CD4-positive, alpha-beta memory T cell (primary cell): ENCODE measurements at regions not wholly inside any gene's neighbourhood (a gene's known extent, or its start where the extent isn't known, plus 50 kb on each side); places are given as distances from the start of the nearest gene placed in this dataset.

Experiments
- CTCF ChIA-PET: fragments of 350-600 bp; sonication (Branson Sonifier 250); formaldehyde crosslinking; loops from one replicate; lab custom pipeline; 2021; ENCODE audit warnings: inconsistent platforms; ENCODE audit not compliant: partially characterized antibody; lab: Charles Lee
- POLR2A ChIA-PET: fragments of 350-600 bp; sonication (Branson Sonifier 250); formaldehyde crosslinking; loops from one replicate; lab custom pipeline; 2021; ENCODE audit not compliant: partially characterized antibody; lab: Charles Lee
- DNase-seq, 5 donors: peaks; one replicate each; pipeline versions ENCODE4 v3.0.0 to v3.0.0-alpha.2; 2020 to 2022; ENCODE audit warnings: mixed read lengths in 1 of 5
- H3K27ac ChIP-seq: one replicate; pipeline ENCODE4 v1.7.0; 2013; ENCODE audit warnings: low read depth, low read length
- H3K27me3 ChIP-seq: 2 replicates; pipeline ENCODE4 v1.7.0; 2013; ENCODE audit warnings: mild to moderate bottlenecking, low read length, moderate library complexity; ENCODE audit not compliant: insufficient read depth
- H3K36me3 ChIP-seq: 2 replicates; pipeline ENCODE4 v1.7.0; 2013; ENCODE audit warnings: mild to moderate bottlenecking, low read length, moderate library complexity; ENCODE audit not compliant: insufficient read depth
- H3K4me1 ChIP-seq: 2 replicates; pipeline ENCODE4 v1.7.0; 2013; ENCODE audit warnings: mild to moderate bottlenecking, low read length, moderate library complexity; ENCODE audit not compliant: insufficient read depth
- H3K4me3 ChIP-seq, 2 donors: one replicate each; pipeline ENCODE4 v1.7.0; 2013; ENCODE audit warnings: low read length in 2 of 2, mild to moderate bottlenecking in 1 of 2
- H3K9me3 ChIP-seq, 2 donors: one replicate each; pipeline ENCODE4 v1.7.0; 2013; ENCODE audit warnings: low read length in 2 of 2, control low read depth in 1 of 2; ENCODE audit not compliant: control insufficient read depth in 1 of 2
- H3K27ac Mint-ChIP-seq, 7 donors: one replicate each; pipeline ENCODE4 v1.8.0; 2020 to 2021; ENCODE audit warnings: mixed read lengths in 7 of 7, mild to moderate bottlenecking in 6 of 7, inconsistent platforms in 3 of 7, moderate library complexity in 3 of 7
- H3K27me3 Mint-ChIP-seq, 2 donors: one replicate each; pipeline ENCODE4 v1.8.0; 2020 to 2021; ENCODE audit warnings: mixed read lengths in 2 of 2
- H3K36me3 Mint-ChIP-seq, 2 donors: one replicate each; pipeline ENCODE4 v1.8.0; 2020 to 2021; ENCODE audit warnings: mixed read lengths in 2 of 2, inconsistent platforms in 1 of 2, mild to moderate bottlenecking in 1 of 2
- H3K4me1 Mint-ChIP-seq, 4 donors: one replicate each; pipeline ENCODE4 v1.8.0; 2020 to 2021; ENCODE audit warnings: mixed read lengths in 4 of 4, mild to moderate bottlenecking in 1 of 4
- H3K4me3 Mint-ChIP-seq, 8 donors: one replicate each; pipeline ENCODE4 v1.8.0; 2020 to 2021; ENCODE audit warnings: mixed read lengths in 8 of 8, mild to moderate bottlenecking in 7 of 8, moderate library complexity in 6 of 8, inconsistent platforms in 3 of 8
- H3K9me3 Mint-ChIP-seq, 8 donors: one replicate each; pipeline ENCODE4 v1.8.0; 2020 to 2021; ENCODE audit warnings: mixed read lengths in 8 of 8, mild to moderate bottlenecking in 5 of 8, inconsistent platforms in 3 of 8, moderate library complexity in 1 of 8
- intact Hi-C: fragments of 100-400 bp; cut with micrococcal nuclease; formaldehyde crosslinking; loops from one replicate; pipeline ENCODE4 v1.15.1; 2023

DNA sequence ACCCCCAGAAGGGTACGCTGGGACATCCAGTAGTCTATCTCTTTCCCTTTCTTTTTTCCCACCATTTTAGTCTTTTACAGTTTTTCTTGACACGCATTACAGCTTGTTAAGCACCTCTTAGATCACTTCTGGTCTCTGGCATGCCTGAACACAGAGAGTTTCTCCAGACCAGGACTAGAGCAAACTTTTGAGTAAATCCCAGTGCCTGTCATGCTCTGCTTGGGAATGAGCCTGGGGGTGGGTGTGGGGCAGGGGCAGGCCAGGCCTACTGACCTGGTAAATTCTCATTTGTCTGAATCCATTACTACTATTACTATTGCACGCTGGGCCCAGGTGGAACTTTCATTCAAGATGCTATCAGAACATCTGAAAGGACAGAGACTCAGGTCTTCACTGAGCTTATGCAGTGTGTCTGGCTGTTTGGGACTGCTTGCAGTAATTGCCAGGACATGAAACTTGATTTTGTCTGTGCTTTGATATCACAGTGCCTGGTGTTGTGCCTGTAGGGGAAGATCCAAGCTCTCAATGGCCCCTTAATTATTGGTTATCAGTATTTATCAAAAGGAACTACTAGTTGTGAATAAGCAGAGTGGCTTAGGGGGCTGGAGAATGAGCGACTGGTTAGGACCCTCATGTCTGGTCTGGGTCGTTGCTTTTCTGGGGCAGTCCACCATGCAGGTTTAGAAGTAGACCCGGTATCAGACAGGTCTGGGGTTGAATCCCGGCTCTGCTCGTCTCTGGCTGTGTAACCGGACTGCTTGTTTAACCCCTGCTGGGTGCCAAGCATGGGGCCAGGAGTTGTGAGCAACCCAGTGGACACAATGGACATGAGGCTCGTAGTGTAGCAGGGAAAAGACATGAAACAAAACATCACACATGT, 196.1 kb upstream of the TLE3 start:
- no peak overlapping the region for H3K4me3 Mint-ChIP-seq
- H3K9me3 Mint-ChIP-seq = peaks cover 0 to 2% (median 0%) of the 10 kb centered on the region in 8 donors
- H3K4me1 Mint-ChIP-seq = peaks cover 0 to 7% (median 2%) of the 10 kb centered on the region in 4 donors
- Histone ChIP-seq H3K27ac (no peak overlapping the region), H3K27me3 (no peaks in the 10 kb centered on the region), H3K4me1 (no peaks in the 10 kb centered on the region), H3K36me3 (no peaks in the 10 kb centered on the region), H3K4me3 (no peak overlapping the region), H3K9me3 (no peaks in the 10 kb centered on the region)
- ChIA-PET CTCF (no interaction called here), POLR2A (no interaction called here)
- no peak for DNase-seq
- no peak overlapping the region for H3K27ac Mint-ChIP-seq
- intact Hi-C loops = loop anchor here (10.0 kb wide), 1 partner anchor 79 kb away; no protein-coding TSS in a partner anchor
- H3K36me3 Mint-ChIP-seq = no peaks in the 10 kb centered on the region
- no peaks in the 10 kb centered on the region for H3K27me3 Mint-ChIP-seq

DNA sequence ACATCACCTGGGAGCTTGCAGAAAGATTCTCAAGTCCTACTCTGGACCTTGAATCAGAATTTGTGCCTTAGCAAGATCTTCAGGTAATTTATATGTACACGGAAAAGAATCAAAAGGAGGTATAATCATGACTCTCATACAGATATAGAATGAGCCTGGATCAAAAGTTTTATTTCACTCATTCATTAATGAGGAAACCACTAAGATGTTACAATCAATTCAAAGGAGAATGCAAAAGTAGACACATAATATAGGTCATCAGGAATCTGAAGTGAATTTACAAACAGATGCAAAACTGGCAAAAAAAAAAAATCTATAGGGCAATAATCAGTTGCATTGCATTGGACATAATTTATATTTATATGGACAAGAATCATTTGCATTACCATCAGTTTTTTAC, 195.4 kb upstream of the TLE3 start:
- CTCF ChIA-PET = no interaction called here
- Histone ChIP-seq H3K36me3 (no peaks in the 10 kb centered on the region), H3K27ac (no peak overlapping the region), H3K4me1 (no peaks in the 10 kb centered on the region), H3K9me3 (no peaks in the 10 kb centered on the region), H3K27me3 (no peaks in the 10 kb centered on the region), H3K4me3 (no peak overlapping the region)
- no peak for DNase-seq
- peaks cover 0 to 2% (median 0%) of the 10 kb centered on the region in 8 donors for H3K9me3 Mint-ChIP-seq
- intact Hi-C loops = loop anchor here (10.0 kb wide), 1 partner anchor 78 kb away; no protein-coding TSS in a partner anchor
- no peaks in the 10 kb centered on the region for H3K27me3 Mint-ChIP-seq
- H3K4me1 Mint-ChIP-seq = peaks cover 0 to 7% (median 2%) of the 10 kb centered on the region in 4 donors
- H3K27ac Mint-ChIP-seq = no peak overlapping the region
- H3K4me3 Mint-ChIP-seq = no peak overlapping the region
- POLR2A ChIA-PET = no interaction called here
- H3K36me3 Mint-ChIP-seq = no peaks in the 10 kb centered on the region

DNA sequence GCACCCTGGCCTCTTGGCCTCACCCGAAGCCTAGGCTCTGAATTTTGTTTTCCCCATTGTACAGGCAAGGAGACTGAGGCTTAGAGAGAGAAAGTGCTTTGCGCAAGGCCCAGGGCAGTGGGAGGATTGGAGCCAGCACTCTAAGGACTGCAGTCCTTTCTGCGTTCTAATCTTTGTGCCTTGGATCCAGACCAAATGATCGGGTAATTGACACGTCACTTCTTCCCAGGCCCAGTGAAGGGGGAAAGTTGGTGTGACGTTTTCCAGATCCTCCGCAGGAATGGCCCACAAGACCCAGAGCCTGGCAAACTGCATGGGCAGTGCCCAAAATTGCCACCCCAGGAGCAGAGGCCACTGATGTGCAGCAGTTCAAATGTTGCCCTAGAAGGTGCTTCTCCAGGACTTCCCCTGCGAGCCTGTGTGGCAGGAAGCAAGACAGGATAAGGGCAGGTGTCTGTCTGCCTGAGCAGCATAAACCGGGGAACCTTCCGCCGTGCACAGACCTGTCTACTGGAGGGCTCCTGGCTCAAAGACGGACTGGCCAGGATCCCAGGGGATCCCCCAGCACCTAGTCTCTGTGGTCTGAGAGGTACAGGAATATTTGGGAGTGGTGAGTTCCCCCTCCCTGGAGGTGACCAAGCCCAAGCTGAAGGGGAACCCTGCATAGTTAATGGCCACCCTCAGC, 194.5 kb upstream of the TLE3 start:
- Mint-ChIP-seq H3K36me3 (no peaks in the 10 kb centered on the region), H3K27me3 (no peaks in the 10 kb centered on the region), H3K4me3 (no peak overlapping the region), H3K9me3 (peaks cover 0 to 2% (median 0%) of the 10 kb centered on the region in 8 donors), H3K4me1 (peaks cover 0 to 7% (median 2%) of the 10 kb centered on the region in 4 donors), H3K27ac (no peak overlapping the region)
- DNase-seq = no peak
- ChIA-PET POLR2A (no interaction called here), CTCF (no interaction called here)
- H3K4me3 ChIP-seq = no peak overlapping the region
- no peak overlapping the region for H3K27ac ChIP-seq
- H3K9me3 ChIP-seq = no peaks in the 10 kb centered on the region
- intact Hi-C loops = loop anchor here (10.0 kb wide), 1 partner anchor 77 kb away; no protein-coding TSS in a partner anchor
- H3K36me3 ChIP-seq = no peaks in the 10 kb centered on the region
- no peaks in the 10 kb centered on the region for H3K4me1 ChIP-seq
- no peaks in the 10 kb centered on the region for H3K27me3 ChIP-seq

DNA sequence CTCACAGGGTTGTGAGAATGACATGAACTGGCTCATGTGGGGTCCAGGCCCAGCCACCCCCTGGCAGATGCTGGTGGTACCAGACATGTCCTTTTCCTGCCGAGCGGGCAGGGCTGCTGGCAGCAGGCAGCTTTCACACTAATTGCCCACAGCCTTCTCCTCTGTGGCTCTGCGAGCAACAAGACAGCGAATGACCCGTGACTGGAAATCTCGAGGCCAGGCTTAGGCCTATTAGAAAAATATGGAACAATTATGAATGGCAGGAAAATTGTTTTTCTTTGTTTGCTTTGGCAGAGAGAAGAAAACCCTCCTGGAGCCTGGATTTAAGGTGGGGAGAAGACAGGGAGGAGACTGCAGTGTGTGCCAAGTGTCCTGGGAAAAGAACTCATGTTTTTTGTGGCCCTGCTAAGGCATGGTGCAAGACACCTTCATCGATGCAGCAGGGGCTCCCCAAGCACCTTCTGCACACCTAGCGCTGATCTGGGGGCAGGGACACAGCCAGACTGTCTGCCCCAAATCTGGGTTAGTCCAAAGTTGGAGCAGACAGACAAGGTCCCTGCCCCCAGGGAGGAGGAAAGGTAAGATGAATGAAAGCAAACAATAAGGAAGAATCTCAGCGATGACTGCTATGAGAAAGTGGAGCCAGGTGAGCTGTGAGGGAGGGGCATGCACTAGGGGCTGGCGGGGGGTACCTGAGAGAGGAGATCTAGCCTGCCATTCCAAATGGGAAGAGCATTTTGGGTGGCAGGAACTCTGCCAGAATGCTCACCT, 193.8 kb upstream of the TLE3 start:
- Mint-ChIP-seq H3K4me3 (no peak overlapping the region), H3K4me1 (peaks cover 0 to 6% (median under 1%) of the 10 kb centered on the region in 4 donors), H3K36me3 (no peaks in the 10 kb centered on the region), H3K27me3 (no peaks in the 10 kb centered on the region), H3K27ac (no peak overlapping the region), H3K9me3 (peaks cover 0 to 2% (median 0%) of the 10 kb centered on the region in 8 donors)
- no peaks in the 10 kb centered on the region for H3K27me3 ChIP-seq
- H3K36me3 ChIP-seq = no peaks in the 10 kb centered on the region
- H3K9me3 ChIP-seq = no peaks in the 10 kb centered on the region
- H3K4me1 ChIP-seq = no peaks in the 10 kb centered on the region
- H3K27ac ChIP-seq = no peak overlapping the region
- ChIA-PET POLR2A (no interaction called here), CTCF (no interaction called here)
- DNase-seq = no peak
- intact Hi-C loops = loop anchor here (10.0 kb wide), 1 partner anchor 77 kb away; no protein-coding TSS in a partner anchor
- H3K4me3 ChIP-seq = no peak overlapping the region

DNA sequence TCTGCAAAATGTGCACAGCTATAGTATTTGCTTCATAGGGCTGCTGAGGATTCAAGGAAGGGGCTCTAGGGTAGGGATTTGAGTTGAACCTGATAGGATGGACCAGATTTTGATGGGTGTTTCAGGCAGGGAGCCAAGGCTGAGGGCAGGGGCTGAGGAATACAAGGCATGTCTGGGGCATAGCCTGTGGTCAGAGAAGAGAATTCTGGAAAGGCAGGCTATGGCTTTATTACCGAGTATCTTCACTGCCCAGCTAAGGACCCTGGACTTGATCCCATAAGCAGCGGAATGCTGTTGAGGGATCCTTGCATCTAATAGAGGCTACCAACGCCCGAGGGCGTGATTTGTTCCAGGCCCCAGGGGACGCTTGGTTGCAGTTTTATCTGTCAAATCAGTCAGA, 193.0 kb upstream of the TLE3 start:
- Histone ChIP-seq H3K27ac (no peak overlapping the region), H3K36me3 (no peaks in the 10 kb centered on the region), H3K4me3 (no peak overlapping the region), H3K4me1 (no peaks in the 10 kb centered on the region), H3K9me3 (no peaks in the 10 kb centered on the region), H3K27me3 (no peaks in the 10 kb centered on the region)
- no peaks in the 10 kb centered on the region for H3K36me3 Mint-ChIP-seq
- peaks cover 0 to 2% (median 0%) of the 10 kb centered on the region in 8 donors for H3K9me3 Mint-ChIP-seq
- no peak overlapping the region for H3K27ac Mint-ChIP-seq
- intact Hi-C loops = loop anchor here (10.0 kb wide), 1 partner anchor 76 kb away; no protein-coding TSS in a partner anchor
- no peak overlapping the region for H3K4me3 Mint-ChIP-seq
- CTCF ChIA-PET = no interaction called here
- no peaks in the 10 kb centered on the region for H3K27me3 Mint-ChIP-seq
- no peaks in the 10 kb centered on the region for H3K4me1 Mint-ChIP-seq
- DNase-seq = no peak
- POLR2A ChIA-PET = no interaction called here

DNA sequence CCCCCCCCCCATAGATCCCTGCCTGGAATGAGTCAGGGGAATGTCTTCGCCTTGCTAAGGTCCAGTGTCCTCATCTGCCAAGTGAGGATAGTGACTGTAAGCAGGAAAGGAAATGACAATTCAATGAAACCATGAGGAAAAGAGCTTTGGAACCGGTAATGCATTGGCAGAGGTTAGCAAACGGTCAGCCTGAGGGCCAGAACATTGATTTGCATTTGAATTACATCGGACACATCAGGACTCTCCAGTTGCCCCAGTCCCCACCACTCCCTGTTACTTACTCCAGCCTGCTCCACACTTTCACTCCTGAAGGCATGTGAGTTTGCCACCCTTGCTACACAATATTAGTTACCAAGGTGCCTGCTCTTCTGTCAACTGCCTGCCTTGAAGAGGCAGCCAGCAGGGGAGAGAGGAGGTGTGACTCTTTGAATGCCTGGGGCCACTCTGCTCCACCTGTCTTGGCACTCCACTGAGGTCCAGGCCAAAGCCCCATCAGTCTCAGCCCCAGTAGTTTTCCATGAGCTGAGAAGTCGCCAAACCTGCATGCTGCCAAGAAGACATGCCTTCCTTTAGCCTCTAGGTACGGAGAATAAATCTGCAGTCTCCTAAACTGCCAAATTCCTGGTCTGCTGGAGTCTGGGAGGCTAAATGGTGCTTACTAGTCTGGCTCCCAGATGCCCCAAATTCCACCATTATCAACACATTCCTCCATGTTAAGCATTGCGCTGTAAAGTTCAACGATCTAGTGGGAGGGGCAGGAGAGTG, 191.7 kb upstream of the TLE3 start:
- POLR2A ChIA-PET = no interaction called here
- peaks cover 0 to 2% (median 0%) of the 10 kb centered on the region in 8 donors for H3K9me3 Mint-ChIP-seq
- no peaks in the 10 kb centered on the region for H3K27me3 ChIP-seq
- no peaks in the 10 kb centered on the region for H3K36me3 ChIP-seq
- H3K9me3 ChIP-seq = no peaks in the 10 kb centered on the region
- peaks cover 2 to 7% (median 5%) of the 10 kb centered on the region in 4 donors for H3K4me1 Mint-ChIP-seq
- H3K27ac ChIP-seq = no peak overlapping the region
- no peak overlapping the region for H3K4me3 Mint-ChIP-seq
- CTCF ChIA-PET = no interaction called here
- H3K4me3 ChIP-seq = no peak overlapping the region
- H3K27me3 Mint-ChIP-seq = no peaks in the 10 kb centered on the region
- intact Hi-C loops = no loop called here
- no peaks in the 10 kb centered on the region for H3K36me3 Mint-ChIP-seq
- no peak for DNase-seq
- H3K4me1 ChIP-seq = no peaks in the 10 kb centered on the region
- H3K27ac Mint-ChIP-seq = no peak overlapping the region
